A549 (cell line): ENCODE measurements at regions not wholly inside any gene's neighbourhood (a gene's known extent, or its start where the extent isn't known, plus 50 kb on each side); places are given as distances from the start of the nearest gene placed in this dataset.

Experiments
- ATAC-seq, 2 experiments: fragments of 200-7000 bp in 1 of 2; fragments of >200 bp in 1 of 2; cut with Nextera tagmentation in 1 of 2; cut with Tn5 transposase in 1 of 2; 3 replicates each; pipeline versions ENCODE4 v1.8.0 to v1.9.1; 2018 to 2020; ENCODE audit warnings: mild to moderate bottlenecking in 1 of 2, moderate library complexity in 1 of 2
- CTCF ChIA-PET: fragments of 300-600 bp; sonication (Branson Sonifier 250); formaldehyde crosslinking; extraction: SDS; loops from one replicate; lab custom pipeline; 2021; ENCODE audit warnings: antibody characterized with exemption, inconsistent platforms; lab: Yijun Ruan, JAX
- POLR2A ChIA-PET: fragments of 350-600 bp; formaldehyde crosslinking; extraction: SDS; loops from one replicate; lab custom pipeline; 2021; ENCODE audit warnings: antibody characterized with exemption, inconsistent platforms; lab: Yijun Ruan, JAX
- DNase-seq, 2 experiments: peaks; one replicate each; pipeline versions ENCODE4 v3.0.0 to v3.0.0-alpha.2; 2011 to 2016; ENCODE audit warnings: low read depth in 1 of 2, low spot score in 1 of 2
- FAIRE-seq: peaks from 2 replicates; lab custom pipeline; 2011; peaks lifted over from hg19 to GRCh38; lab: Jason Lieb, UNC
- H3K27ac ChIP-seq, 2 experiments: fragments of >200 bp; sonication (Bioruptor Twin); formaldehyde crosslinking; 3 replicates each; pipeline ENCODE4 v1.5.1; 2016 to 2017
- H3K4me1 ChIP-seq: fragments of >200 bp; sonication (Bioruptor Twin); formaldehyde crosslinking; 3 replicates; pipeline ENCODE4 v1.6.1; 2016
- H3K4me2 ChIP-seq: fragments of >200 bp; sonication (Bioruptor Twin); formaldehyde crosslinking; 3 replicates; pipeline ENCODE4 v1.6.1; 2016
- H3K4me3 ChIP-seq: fragments of >200 bp; sonication (Bioruptor Twin); formaldehyde crosslinking; 3 replicates; pipeline ENCODE4 v1.5.1; 2016
- H3K9me3 ChIP-seq: fragments of >200 bp; sonication (Bioruptor Twin); formaldehyde crosslinking; 3 replicates; pipeline ENCODE4 v1.6.1; 2016
- BHLHE40 ChIP-seq: IDR thresholded peaks from 2 replicates; pipeline ENCODE4 v1.6.1; 2012; ENCODE audit warnings: low read depth, low read length, inconsistent platforms
- CBX2 ChIP-seq: fragments of 200-600 bp; sonication (generic); IDR thresholded peaks from 2 replicates; pipeline ENCODE4 v1.6.1; 2016; ENCODE audit warnings: low read depth, mild to moderate bottlenecking, borderline replicate concordance
- CHD2 ChIP-seq: fragments of 150-350 bp; IDR thresholded peaks from 2 replicates; pipeline ENCODE4 v1.6.1; 2014; ENCODE audit warnings: low read length; ENCODE audit not compliant: partially characterized antibody
- EP300 ChIP-seq, 2 experiments: fragments of >200 bp; sonication (Bioruptor Twin); formaldehyde crosslinking; IDR thresholded peaks; 2 replicates in 1 of 2; 3 replicates in 1 of 2; pipeline ENCODE4 v1.6.1; 2016 to 2017
- FOSB ChIP-seq: fragments of 250-450 bp; sonication (Bioruptor Pico); IDR thresholded peaks from 2 replicates; pipeline ENCODE4 v1.5.0; 2020; ENCODE audit warnings: mild to moderate bottlenecking, moderate library complexity
- FOSL2 ChIP-seq, 2 experiments: fragments of 450-650 bp in 1 of 2; fragments of >200 bp in 1 of 2; sonication (Bioruptor Twin) in 1 of 2; formaldehyde crosslinking; IDR thresholded peaks; 2 replicates each; pipeline versions ENCODE4 v1.5.0 to v1.6.1; 2016 to 2020; ENCODE audit warnings: mild to moderate bottlenecking in 1 of 2, moderate library complexity in 1 of 2
- FOXS1 ChIP-seq: fragments of 250-450 bp; sonication (Bioruptor Pico); IDR thresholded peaks from 2 replicates; pipeline ENCODE4 v1.5.0; 2020; ENCODE audit warnings: mild to moderate bottlenecking, moderate library complexity
- GATA3 ChIP-seq: IDR thresholded peaks from 2 replicates; pipeline ENCODE4 v1.6.1; 2012; ENCODE audit warnings: borderline replicate concordance
- HEYL ChIP-seq: fragments of 250-450 bp; sonication (Bioruptor Pico); IDR thresholded peaks from 2 replicates; pipeline ENCODE4 v1.8.0; 2021; ENCODE audit warnings: mild to moderate bottlenecking, moderate library complexity
- HOXB13 ChIP-seq: fragments of 250-450 bp; sonication (Bioruptor Pico); IDR thresholded peaks from 2 replicates; pipeline ENCODE4 v1.5.0; 2020; ENCODE audit warnings: low read depth, mild to moderate bottlenecking, moderate library complexity
- HOXB5 ChIP-seq: fragments of 250-450 bp; sonication (Bioruptor Pico); IDR thresholded peaks from 2 replicates; pipeline ENCODE4 v1.5.0; 2020; ENCODE audit warnings: mild to moderate bottlenecking, moderate library complexity
- JUN ChIP-seq, 2 experiments: fragments of >200 bp; sonication (Bioruptor Twin); formaldehyde crosslinking; IDR thresholded peaks; 2 replicates in 1 of 2; 3 replicates in 1 of 2; pipeline ENCODE4 v1.6.1; 2016 to 2017
- KDM1A ChIP-seq: fragments of 200-600 bp; sonication (generic); IDR thresholded peaks from 2 replicates; pipeline ENCODE4 v1.6.1; 2016; ENCODE audit warnings: low read depth, mild to moderate bottlenecking
- KDM5A ChIP-seq: fragments of 200-600 bp; sonication (generic); IDR thresholded peaks from 2 replicates; pipeline ENCODE4 v1.6.1; 2016; ENCODE audit warnings: antibody characterized with exemption, mild to moderate bottlenecking
- MAZ ChIP-seq: fragments of 150-350 bp; IDR thresholded peaks from 2 replicates; pipeline ENCODE4 v1.6.1; 2014; ENCODE audit warnings: antibody characterized with exemption, low read depth, low read length, borderline replicate concordance
- MYC ChIP-seq: IDR thresholded peaks from 2 replicates; pipeline ENCODE4 v1.6.1; 2012; ENCODE audit warnings: mild to moderate bottlenecking, inconsistent platforms, low read length, improper control_type of control experiment, borderline replicate concordance
- NFE2L2 ChIP-seq: fragments of 150-350 bp; conservative IDR thresholded peaks from 2 replicates; pipeline ENCODE4 v1.6.1; 2014; ENCODE audit warnings: low read length
- NR3C1 ChIP-seq: fragments of >200 bp; sonication (Bioruptor Twin); formaldehyde crosslinking; IDR thresholded peaks from 3 replicates; pipeline ENCODE4 v1.6.1; 2017
- PHF8 ChIP-seq: fragments of 200-600 bp; sonication (generic); IDR thresholded peaks from 2 replicates; pipeline ENCODE4 v1.6.1; 2016; ENCODE audit warnings: low read depth, mild to moderate bottlenecking, antibody characterized with exemption, moderate library complexity, borderline replicate concordance
- POLR2A ChIP-seq: IDR thresholded peaks from 2 replicates; pipeline ENCODE4 v1.6.1; 2012; ENCODE audit warnings: mild to moderate bottlenecking, low read length
- POLR2AphosphoS2 ChIP-seq: conservative IDR thresholded peaks from 2 replicates; pipeline ENCODE4 v1.6.1; 2012; ENCODE audit warnings: low read length, improper control_type of control experiment, inconsistent platforms
- RAD21 ChIP-seq, 2 experiments: fragments of >200 bp in 1 of 2; sonication (Bioruptor Twin) in 1 of 2; formaldehyde crosslinking in 1 of 2; IDR thresholded peaks in 1 of 2; conservative IDR thresholded peaks in 1 of 2; 2 replicates in 1 of 2; 3 replicates in 1 of 2; pipeline ENCODE4 v1.6.1; 2012 to 2018; ENCODE audit warnings: inconsistent platforms in 1 of 2
- RCOR1 ChIP-seq: fragments of 150-350 bp; IDR thresholded peaks from 2 replicates; pipeline ENCODE4 v1.6.1; 2014; ENCODE audit warnings: antibody characterized with exemption, low read length, low read depth
- RFX5 ChIP-seq: fragments of 450-650 bp; IDR thresholded peaks from 2 replicates; pipeline ENCODE4 v1.7.1; 2014; ENCODE audit warnings: antibody characterized with exemption, mild to moderate bottlenecking, moderate library complexity
- RNF2 ChIP-seq: fragments of 200-600 bp; sonication (generic); IDR thresholded peaks from 2 replicates; pipeline ENCODE4 v1.6.1; 2016; ENCODE audit warnings: low read depth, mild to moderate bottlenecking, antibody characterized with exemption, moderate library complexity, borderline replicate concordance
- TFCP2L1 ChIP-seq: fragments of 250-450 bp; sonication (Bioruptor Pico); IDR thresholded peaks from 2 replicates; pipeline ENCODE4 v1.5.0; 2021; ENCODE audit warnings: mild to moderate bottlenecking
- ZC3H11A ChIP-seq: fragments of 450-650 bp; IDR thresholded peaks from 2 replicates; pipeline ENCODE4 v1.6.1; 2014; ENCODE audit warnings: antibody characterized with exemption, mild to moderate bottlenecking
- ZFP36 ChIP-seq: fragments of 450-650 bp; IDR thresholded peaks from 2 replicates; pipeline ENCODE4 v1.6.1; 2014; ENCODE audit warnings: borderline replicate concordance; ENCODE audit not compliant: partially characterized antibody
- ZSCAN20 ChIP-seq: fragments of 250-450 bp; sonication (Bioruptor Pico); IDR thresholded peaks from 2 replicates; pipeline ENCODE4 v1.8.0; 2022; ENCODE audit warnings: mild to moderate bottlenecking, moderate library complexity
- WGBS: methylation state at CpG from one replicate; pipeline ENCODE4 v1.1.6; 2017; ENCODE audit errors: missing lambda C conversion rate; 5-methylcytosine and 5-hydroxymethylcytosine counted together
- TF ChIP-seq, protein P1 (sequence below): IDR thresholded peaks from 2 replicates; pipeline ENCODE4 v1.6.1; 2012
- TF ChIP-seq, protein P2 (sequence below): fragments of >200 bp; sonication (Bioruptor Twin); formaldehyde crosslinking; IDR thresholded peaks from 3 replicates; pipeline ENCODE4 v1.6.1; 2016
- TF ChIP-seq, protein P3 (sequence below): fragments of 200-600 bp; sonication (generic); IDR thresholded peaks from 2 replicates; pipeline ENCODE4 v1.6.1; 2016; ENCODE audit warnings: antibody characterized with exemption, mild to moderate bottlenecking, moderate library complexity

DNA sequence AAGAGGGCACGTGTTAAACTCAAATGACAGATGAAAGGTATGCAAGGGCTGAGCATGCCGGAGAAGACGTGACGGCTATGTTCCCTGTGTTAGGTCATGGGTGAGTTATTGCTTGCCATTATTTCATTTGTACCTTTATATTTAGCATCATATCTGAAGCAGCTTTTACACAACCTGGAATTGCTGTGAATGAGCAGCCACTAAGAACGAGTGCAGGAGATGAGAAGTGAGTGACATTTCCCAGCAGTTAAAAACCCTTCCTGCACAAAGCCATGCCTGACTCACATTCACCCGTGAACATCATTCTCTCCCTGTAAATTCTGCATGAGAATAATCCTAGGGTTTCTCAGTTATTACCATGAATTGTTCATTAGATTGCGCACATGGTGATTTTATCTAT, 433.2 kb upstream of the ZFP42 start:
- Histone ChIP-seq H3K4me2 (no peak overlapping the region), H3K4me3 (no peak overlapping the region)
- CTCF ChIA-PET, result interaction anchor here (0.6 kb wide), 1 partner anchor 33 kb away, joined by 3 read pairs; no protein-coding TSS in a partner anchor
- DNase-seq, result no peak
- TF ChIP-seq NR3C1 (no peak), HEYL (CRISPR knock-in tag) (no peak), GATA3 (no peak), MAZ (no peak), ZSCAN20 (CRISPR knock-in tag) (no peak), KDM1A (no peak), CBX2 (no peak), ZC3H11A (no peak), RNF2 (no peak), CHD2 (no peak), JUN (IDR thresholded peaks at IDR 0.05) (no peak), RCOR1 (no peak), TFCP2L1 (CRISPR knock-in tag) (no peak), RFX5 (no peak), BHLHE40 (no peak), POLR2AphosphoS2 (no peak), FOXS1 (CRISPR knock-in tag) (no peak), EP300 (IDR thresholded peaks at IDR 0.05) (no peak), FOSB (CRISPR knock-in tag) (no peak)
- TF ChIP-seq, all 56 proteins: peak for 0
- Histone ChIP-seq H3K4me1 (no peaks in the 10 kb centered on the region), H3K9me3 (no peaks in the 10 kb centered on the region; the same call in 2 of the 3 replicates), H3K27ac (no peak overlapping the region)
- POLR2A ChIA-PET, result no interaction called here
- no peak for ATAC-seq
- no peak for FAIRE-seq
- WGBS, result 79% methylated on average over 7 of the region's 7 CpGs

DNA sequence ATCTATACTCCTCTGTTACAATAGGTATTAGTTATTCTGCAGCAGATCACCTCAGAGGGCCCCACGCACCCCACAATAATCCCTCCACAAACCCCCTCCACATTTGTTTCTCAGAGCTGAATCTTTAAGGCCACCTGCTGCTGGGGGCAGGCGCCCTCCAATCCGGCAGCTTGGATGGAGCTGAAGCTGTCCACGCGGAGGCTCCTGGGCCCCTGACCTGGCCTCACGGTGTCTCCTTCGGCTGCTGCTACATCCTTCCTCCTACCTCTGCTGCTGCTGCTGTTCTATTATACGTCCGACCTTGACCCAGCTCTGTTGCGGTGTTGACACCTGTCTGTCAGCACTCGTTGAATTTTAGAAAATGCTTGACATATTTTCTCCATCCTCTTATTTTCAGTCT, 430.2 kb upstream of the ZFP42 start:
- CTCF ChIA-PET, result no interaction called here
- WGBS, result 94% methylated on average over 11 of the region's 11 CpGs
- no peak overlapping the region for H3K27ac ChIP-seq
- H3K4me3 ChIP-seq, result no peak overlapping the region
- H3K9me3 ChIP-seq, result no peaks in the 10 kb centered on the region
- TF ChIP-seq KDM5A (no peak), HOXB13 (CRISPR knock-in tag) (no peak), RAD21 (conservative IDR thresholded peaks at IDR 0.05 in 1 of 2, IDR thresholded peaks at IDR 0.05 in 1 of 2) (no peak), BHLHE40 (no peak), NFE2L2 (no peak), POLR2A (no peak), ZSCAN20 (CRISPR knock-in tag) (no peak), FOSL2 (IDR thresholded peaks at IDR 0.05) (no peak), FOSL2 (CRISPR knock-in tag; IDR thresholded peaks at IDR 0.05) (no peak), MYC (no peak), MAZ (no peak), CHD2 (no peak), HOXB5 (no peak), ZFP36 (no peak), PHF8 (no peak)
- TF ChIP-seq, protein P1, sequence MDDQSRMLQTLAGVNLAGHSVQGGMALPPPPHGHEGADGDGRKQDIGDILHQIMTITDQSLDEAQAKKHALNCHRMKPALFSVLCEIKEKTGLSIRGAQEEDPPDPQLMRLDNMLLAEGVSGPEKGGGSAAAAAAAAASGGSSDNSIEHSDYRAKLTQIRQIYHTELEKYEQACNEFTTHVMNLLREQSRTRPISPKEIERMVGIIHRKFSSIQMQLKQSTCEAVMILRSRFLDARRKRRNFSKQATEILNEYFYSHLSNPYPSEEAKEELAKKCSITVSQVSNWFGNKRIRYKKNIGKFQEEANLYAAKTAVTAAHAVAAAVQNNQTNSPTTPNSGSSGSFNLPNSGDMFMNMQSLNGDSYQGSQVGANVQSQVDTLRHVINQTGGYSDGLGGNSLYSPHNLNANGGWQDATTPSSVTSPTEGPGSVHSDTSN, result no peak
- TF ChIP-seq, protein P2, sequence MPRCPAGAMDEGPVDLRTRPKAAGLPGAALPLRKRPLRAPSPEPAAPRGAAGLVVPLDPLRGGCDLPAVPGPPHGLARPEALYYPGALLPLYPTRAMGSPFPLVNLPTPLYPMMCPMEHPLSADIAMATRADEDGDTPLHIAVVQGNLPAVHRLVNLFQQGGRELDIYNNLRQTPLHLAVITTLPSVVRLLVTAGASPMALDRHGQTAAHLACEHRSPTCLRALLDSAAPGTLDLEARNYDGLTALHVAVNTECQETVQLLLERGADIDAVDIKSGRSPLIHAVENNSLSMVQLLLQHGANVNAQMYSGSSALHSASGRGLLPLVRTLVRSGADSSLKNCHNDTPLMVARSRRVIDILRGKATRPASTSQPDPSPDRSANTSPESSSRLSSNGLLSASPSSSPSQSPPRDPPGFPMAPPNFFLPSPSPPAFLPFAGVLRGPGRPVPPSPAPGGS, result no peak
- TF ChIP-seq, protein P3, sequence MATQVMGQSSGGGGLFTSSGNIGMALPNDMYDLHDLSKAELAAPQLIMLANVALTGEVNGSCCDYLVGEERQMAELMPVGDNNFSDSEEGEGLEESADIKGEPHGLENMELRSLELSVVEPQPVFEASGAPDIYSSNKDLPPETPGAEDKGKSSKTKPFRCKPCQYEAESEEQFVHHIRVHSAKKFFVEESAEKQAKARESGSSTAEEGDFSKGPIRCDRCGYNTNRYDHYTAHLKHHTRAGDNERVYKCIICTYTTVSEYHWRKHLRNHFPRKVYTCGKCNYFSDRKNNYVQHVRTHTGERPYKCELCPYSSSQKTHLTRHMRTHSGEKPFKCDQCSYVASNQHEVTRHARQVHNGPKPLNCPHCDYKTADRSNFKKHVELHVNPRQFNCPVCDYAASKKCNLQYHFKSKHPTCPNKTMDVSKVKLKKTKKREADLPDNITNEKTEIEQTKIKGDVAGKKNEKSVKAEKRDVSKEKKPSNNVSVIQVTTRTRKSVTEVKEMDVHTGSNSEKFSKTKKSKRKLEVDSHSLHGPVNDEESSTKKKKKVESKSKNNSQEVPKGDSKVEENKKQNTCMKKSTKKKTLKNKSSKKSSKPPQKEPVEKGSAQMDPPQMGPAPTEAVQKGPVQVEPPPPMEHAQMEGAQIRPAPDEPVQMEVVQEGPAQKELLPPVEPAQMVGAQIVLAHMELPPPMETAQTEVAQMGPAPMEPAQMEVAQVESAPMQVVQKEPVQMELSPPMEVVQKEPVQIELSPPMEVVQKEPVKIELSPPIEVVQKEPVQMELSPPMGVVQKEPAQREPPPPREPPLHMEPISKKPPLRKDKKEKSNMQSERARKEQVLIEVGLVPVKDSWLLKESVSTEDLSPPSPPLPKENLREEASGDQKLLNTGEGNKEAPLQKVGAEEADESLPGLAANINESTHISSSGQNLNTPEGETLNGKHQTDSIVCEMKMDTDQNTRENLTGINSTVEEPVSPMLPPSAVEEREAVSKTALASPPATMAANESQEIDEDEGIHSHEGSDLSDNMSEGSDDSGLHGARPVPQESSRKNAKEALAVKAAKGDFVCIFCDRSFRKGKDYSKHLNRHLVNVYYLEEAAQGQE, result no peak
- TF ChIP-seq, all 56 proteins: peak for 0
- POLR2A ChIA-PET, result no interaction called here
- ATAC-seq (no peak), FAIRE-seq (no peak), DNase-seq (no peak)
- H3K4me1 ChIP-seq, result no peaks in the 10 kb centered on the region
- no peak overlapping the region for H3K4me2 ChIP-seq
